ENCODE measurements at regions not wholly inside any gene's neighbourhood (a gene's known extent, or its start where the extent isn't known, plus 50 kb on each side); places are given as distances from the start of the nearest gene placed in this dataset.
A peak's percentile ranks its signal among the peaks of the same experiment; 100 is the strongest.

DNA sequence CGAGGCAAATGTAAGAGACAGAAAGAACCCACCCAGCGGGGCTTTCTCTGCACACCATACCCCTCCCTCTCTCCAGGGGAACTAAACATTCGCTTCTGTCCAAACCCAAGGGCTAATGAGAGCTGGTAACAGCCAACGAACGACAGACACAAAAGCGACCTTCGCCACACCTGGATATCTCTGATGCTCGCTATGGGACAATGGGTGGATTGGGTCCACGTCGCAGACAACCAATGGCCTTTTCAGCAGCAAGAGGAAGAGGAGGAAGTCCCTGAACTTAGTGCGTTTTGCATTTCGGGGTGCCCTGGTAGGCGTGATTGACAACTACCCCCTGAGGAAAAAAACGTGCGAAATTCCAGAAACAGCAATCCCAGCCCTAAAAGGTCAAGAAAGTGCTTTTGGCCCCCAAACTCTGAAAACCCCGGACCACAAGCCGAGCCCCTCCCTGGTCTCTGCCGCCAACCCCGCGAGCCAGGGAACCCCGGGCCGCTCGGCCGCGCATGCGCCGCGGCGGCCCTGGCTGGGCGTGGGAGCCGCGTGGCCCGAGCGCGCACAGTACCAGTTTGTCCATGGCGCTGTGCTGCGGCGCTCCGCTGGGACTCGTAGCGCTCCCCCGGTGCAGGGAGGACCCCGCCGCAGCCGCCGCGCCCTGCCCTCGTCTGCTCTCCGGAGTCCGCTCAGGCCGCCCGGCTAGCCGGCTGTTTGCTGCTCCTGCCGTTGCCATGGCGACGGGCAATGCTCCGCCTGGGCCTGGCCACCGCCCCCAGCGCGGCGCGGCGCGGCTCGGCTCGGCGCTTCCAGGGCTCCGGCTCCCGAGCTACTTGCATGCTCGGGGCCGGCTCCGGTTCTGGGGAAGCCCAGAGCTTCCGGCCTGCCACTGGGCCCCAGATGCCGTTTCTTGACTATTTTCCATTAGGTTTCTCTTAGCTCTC lies 66.9 kb upstream of the DNAH5 start:
- H3K27me3 Mint-ChIP-seq (ENCODE audit: low read depth): no peaks in the 10 kb centered on the region

DNA sequence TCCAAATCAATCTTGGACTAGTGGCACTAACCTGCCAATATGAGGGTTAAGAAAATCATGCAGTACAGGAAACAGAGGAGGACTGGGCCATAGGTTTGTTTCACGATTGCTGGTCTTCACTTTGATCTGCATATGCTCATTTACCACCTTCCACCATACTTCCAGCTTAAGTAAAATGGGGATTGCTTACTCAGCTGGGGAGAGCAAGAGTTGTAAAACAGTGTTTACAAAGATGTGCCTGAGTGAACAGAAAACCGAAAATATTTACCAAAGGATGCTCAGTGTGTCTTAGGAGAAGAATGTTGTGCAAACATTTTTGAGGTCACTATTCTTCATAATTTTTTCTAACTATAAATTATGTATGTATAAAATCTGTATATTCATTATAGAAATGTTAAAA lies 65.1 kb upstream of the DNAH5 start:
- H3K4me3 Mint-ChIP-seq (ENCODE audit: unreplicated experiment): no peak overlapping the region
- peaks cover 31% of the 10 kb centered on the region for H3K4me1 Mint-ChIP-seq (ENCODE audit: low read depth)
- H3K27ac Mint-ChIP-seq (ENCODE audit: unreplicated experiment): no peak overlapping the region
- TF ChIP-seq, protein P1, sequence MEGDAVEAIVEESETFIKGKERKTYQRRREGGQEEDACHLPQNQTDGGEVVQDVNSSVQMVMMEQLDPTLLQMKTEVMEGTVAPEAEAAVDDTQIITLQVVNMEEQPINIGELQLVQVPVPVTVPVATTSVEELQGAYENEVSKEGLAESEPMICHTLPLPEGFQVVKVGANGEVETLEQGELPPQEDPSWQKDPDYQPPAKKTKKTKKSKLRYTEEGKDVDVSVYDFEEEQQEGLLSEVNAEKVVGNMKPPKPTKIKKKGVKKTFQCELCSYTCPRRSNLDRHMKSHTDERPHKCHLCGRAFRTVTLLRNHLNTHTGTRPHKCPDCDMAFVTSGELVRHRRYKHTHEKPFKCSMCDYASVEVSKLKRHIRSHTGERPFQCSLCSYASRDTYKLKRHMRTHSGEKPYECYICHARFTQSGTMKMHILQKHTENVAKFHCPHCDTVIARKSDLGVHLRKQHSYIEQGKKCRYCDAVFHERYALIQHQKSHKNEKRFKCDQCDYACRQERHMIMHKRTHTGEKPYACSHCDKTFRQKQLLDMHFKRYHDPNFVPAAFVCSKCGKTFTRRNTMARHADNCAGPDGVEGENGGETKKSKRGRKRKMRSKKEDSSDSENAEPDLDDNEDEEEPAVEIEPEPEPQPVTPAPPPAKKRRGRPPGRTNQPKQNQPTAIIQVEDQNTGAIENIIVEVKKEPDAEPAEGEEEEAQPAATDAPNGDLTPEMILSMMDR (IDR thresholded peaks at IDR 0.05): no peak
- no peaks in the 10 kb centered on the region for H3K27me3 Mint-ChIP-seq (ENCODE audit: low read depth)
- DNase-seq (ENCODE audit: low spot score): no peak
- no peaks in the 10 kb centered on the region for H3K9me3 Mint-ChIP-seq (ENCODE audit: low read depth)
- H3K36me3 Mint-ChIP-seq (ENCODE audit: low read depth): no peaks in the 10 kb centered on the region

More for the DNA sequence above, 66.9 kb upstream of the DNAH5 start:
- Mint-ChIP-seq H3K4me3 (ENCODE audit: unreplicated experiment) (peak overlapping the region; percentile 85), H3K4me1 (ENCODE audit: low read depth) (peaks cover 25% of the 10 kb centered on the region), H3K36me3 (ENCODE audit: low read depth) (no peaks in the 10 kb centered on the region), H3K9me3 (ENCODE audit: low read depth) (no peaks in the 10 kb centered on the region), H3K27ac (ENCODE audit: unreplicated experiment) (peak overlapping the region; percentile 80)
- DNase-seq (ENCODE audit: low spot score): peak; percentile 96
- TF ChIP-seq, protein P1 (IDR thresholded peaks at IDR 0.05): peak; percentile 57

DNA sequence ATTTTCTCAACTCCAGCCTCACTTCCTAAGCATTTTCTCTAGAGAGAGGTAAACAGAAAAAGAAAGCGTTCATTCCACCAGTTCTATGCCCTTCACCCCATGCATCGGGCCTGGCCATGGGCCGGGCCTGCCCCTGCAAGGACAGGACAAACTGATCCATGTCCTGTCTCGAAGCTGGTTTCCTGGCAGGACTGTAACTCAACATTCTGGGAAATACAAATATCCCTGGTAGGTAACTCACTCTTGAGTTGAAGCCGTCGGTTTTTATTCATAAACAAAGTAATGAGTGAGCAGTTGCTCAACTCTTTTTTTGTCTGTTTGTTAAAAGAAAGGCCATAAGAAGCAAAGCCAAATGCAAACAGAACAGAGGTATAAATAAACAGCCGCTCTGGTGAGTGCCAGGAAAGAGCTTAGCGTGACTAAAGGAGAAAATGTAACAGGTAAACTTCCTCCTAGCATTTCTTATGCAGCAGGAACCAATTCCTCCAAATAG lies 64.4 kb upstream of the DNAH5 start:
- H3K27me3 Mint-ChIP-seq (ENCODE audit: low read depth): no peaks in the 10 kb centered on the region
- DNase-seq (ENCODE audit: low spot score): no peak
- no peak overlapping the region for H3K4me3 Mint-ChIP-seq (ENCODE audit: unreplicated experiment)
- peaks cover 31% of the 10 kb centered on the region for H3K4me1 Mint-ChIP-seq (ENCODE audit: low read depth)
- H3K27ac Mint-ChIP-seq (ENCODE audit: unreplicated experiment): no peak overlapping the region
- no peaks in the 10 kb centered on the region for H3K36me3 Mint-ChIP-seq (ENCODE audit: low read depth)
- H3K9me3 Mint-ChIP-seq (ENCODE audit: low read depth): no peaks in the 10 kb centered on the region
- TF ChIP-seq, protein P1 (IDR thresholded peaks at IDR 0.05): no peak

DNA sequence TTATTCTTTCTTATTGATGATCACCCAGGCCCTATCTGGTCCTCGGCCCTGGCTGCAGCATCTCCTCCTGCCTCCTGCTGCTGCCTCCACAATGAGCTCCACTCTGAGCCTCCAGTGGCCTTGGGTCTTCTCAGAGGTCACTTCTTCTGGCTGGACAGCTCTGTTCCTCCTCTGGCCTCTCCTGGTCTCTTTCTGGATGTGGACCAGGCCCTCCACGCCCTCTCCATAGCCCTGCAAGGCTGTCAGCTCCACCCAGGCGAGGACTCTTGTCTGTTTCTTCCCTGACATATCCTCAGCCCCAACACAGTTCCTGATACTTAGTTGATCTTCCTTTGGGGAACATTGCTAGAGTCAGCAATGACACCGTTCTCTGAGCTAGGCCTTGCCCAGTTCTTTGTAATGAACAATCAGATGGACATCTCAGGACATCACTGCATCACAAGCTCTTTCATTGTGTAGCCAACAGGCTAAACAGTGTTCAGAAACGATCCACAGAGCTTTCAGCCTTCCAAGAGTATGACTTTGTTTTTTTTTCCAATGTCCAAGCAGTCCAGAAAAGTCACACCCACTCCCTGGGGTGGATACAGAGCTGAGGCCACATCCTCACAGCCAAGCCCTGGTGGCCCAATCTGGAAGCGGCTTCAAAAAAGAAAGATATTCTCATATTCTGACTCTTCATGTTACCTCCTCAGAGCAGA lies 62.5 kb upstream of the DNAH5 start:
- Mint-ChIP-seq H3K27ac (ENCODE audit: unreplicated experiment) (peak overlapping the region; percentile 74), H3K4me1 (ENCODE audit: low read depth) (peaks cover 24% of the 10 kb centered on the region), H3K36me3 (ENCODE audit: low read depth) (no peaks in the 10 kb centered on the region), H3K9me3 (ENCODE audit: low read depth) (no peaks in the 10 kb centered on the region), H3K27me3 (ENCODE audit: low read depth) (no peaks in the 10 kb centered on the region), H3K4me3 (ENCODE audit: unreplicated experiment) (no peak overlapping the region)
- no peak for DNase-seq (ENCODE audit: low spot score)
- TF ChIP-seq, protein P1 (IDR thresholded peaks at IDR 0.05): peak; percentile 40
